GM21576 (cell line): ENCODE measurements at regions not wholly inside any gene's neighbourhood (a gene's known extent, or its start where the extent isn't known, plus 50 kb on each side); places are given as distances from the start of the nearest gene placed in this dataset.

ENCODE experiments used
- ATAC-seq: cut with Tn5 transposase; IDR thresholded peaks from one replicate; pipeline ENCODE4 v1.9.1; 2021; ENCODE audit warnings: mild to moderate bottlenecking, moderate library complexity; ENCODE audit not compliant: unreplicated experiment

DNA sequence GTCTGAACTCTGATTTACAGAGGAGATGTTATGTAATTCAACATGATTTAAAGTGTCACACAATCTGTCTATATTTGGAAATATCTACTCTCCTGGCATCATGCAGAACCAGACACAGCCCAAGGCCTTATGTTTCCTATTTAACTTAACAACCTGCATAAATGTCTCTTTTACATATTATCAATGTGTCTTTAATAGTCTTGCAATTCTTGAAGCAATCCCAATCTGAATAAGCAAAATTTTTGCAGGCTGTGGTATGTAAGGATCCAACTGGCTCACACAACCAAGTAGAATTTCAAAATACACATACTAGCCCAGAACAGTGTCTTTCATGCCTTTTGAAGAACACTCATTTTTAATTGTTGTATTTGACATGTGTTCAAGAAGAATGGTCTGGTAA lies 443.2 kb downstream of the MAFB start:
- ATAC-seq, result no peak

DNA sequence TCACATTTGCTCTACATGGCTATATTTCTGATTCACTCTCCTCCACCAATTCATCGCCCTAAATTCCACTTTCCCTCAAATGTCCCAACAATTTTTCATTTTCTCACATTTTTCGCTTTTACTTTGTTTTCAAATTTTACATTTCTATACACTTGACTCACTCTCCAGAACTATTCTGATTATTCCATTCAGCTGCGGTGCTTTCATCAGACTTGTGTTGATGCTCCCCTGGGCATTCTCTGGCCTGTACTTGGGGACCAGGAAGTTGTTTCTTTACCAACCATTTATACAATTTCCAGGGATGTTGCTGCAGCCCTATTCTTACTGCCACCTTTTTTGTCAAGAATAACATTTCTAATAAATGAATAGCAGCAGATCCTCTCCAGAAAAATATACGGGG lies 444.8 kb downstream of the MAFB start:
- ATAC-seq, result no peak

DNA sequence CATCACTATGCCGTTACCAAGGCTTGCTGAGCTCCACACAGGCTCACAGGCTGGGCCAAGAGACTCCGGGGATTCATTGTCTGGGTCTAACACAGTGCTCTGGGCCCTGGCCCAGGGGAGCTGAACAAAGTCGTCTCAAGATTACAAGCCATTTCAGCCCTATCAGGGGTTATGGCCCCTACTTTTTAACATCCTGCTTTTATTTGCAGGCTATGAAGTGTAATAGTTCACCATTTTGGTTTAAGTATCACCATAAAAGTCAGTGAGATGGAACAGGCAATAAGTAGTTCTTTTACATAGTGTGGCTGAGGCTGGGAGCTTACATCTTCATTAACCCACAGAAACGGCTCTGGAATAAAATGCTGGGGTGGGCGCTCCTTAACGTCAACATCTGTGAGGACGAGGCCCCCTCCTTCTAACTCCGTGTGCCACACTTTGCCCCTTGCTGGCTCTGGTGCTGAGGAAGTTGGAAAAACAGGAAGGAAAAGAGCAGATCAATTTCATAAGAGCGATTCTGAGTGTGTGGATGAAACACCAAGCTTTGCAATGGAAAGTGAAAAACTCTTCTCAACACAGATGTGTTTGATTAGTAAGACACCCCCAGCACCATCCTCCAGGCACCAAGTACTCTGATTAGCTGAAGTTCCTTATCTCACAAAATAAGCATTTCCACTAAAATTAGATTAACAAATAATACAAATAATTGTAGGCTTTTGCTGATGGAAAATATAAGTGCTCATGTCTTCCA lies 447.3 kb downstream of the MAFB start:
- ATAC-seq, result no peak

DNA sequence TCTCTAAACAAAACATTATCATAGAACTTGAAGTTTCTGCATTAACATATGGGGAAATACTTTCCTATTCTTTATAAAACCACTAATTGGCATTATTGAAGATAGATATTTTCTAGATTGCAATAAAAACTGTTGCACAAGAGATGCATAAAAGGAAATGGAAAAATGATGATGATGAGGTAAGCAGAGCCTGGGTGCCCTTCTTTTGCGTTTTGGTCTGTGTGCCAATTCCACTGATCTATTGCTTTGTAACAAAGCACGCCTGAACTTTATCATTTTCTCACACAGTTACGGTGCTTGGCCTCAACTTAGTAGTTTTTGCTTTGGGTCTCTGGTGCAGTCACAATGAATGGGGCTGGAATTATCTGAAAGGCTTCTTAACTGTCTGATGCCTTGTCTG lies 450.5 kb downstream of the MAFB start:
- no peak for ATAC-seq

DNA sequence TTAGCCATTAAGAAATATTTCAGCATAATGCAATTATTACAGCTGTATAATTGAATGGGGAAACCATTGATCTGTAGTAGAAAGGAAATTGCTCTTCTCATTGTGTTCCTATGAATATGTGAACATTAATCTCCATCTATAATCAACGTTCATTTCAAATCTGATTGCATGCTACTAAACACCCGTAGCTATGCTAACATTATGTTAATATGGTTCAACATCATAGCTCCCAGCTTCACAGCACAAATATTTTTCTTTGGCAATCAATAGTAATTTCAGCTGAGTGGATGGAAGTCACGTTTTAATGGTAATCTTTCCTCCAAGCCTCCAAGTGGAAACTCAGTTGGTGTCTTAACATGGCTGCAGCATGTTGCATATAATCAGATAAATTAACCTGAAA lies 454.4 kb downstream of the MAFB start:
- no peak for ATAC-seq

DNA sequence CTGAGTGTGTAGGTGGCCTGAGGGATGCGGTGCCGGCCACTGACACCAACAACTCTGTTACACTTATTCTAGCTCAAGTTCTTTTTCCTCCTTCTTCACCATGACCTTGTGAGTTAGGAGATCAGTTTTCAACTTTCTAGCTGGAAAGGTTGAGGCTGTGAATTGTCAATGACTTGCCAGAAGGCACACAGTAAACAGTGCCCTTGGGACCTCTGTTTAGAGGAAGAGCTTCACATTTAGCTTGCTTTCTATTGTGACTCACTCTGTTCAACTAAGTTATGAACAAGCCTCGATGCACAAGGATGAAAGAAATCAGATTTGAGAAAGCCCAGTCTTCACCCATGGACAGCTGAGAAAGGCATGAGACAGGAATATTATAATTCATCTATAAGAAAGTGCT lies 455.6 kb downstream of the MAFB start:
- no peak for ATAC-seq

DNA sequence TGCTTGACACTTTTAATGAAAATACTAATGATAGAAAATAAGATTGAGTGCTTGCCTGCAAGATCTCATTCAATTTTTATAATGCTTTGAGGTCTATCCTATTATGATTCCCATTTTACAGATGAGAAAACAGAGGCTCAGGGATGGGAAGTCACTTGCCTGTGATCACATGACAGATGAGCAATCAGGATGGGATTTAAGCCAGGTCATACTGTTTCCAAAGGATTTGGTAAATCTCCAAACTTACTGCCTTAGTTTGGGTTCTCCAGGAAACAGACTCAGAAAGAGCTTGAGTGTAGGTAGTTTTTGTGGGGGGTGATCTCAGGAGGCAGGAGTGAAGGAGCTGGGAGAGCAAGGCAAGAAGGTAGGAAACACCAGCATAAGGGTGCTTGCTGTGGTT lies 456.3 kb downstream of the MAFB start:
- no peak for ATAC-seq

DNA sequence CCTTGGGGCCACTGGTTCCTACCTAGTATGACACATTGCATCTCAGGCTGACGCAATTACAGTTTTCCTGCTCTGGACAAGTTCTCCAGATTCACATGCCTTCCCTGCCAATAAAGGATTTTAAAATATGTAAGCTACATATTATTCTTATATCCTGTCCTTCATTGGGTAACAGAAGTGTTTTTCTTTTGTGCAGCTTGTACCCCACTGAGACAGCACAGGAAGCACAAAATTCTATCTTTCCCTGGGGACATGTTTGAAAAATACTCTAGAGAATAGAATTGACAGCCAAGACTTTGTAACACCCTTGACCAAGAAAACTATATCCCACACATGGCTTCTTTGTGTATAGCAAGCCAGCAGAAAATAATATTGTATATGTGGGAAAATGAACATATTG lies 456.8 kb downstream of the MAFB start:
- ATAC-seq, result no peak

DNA sequence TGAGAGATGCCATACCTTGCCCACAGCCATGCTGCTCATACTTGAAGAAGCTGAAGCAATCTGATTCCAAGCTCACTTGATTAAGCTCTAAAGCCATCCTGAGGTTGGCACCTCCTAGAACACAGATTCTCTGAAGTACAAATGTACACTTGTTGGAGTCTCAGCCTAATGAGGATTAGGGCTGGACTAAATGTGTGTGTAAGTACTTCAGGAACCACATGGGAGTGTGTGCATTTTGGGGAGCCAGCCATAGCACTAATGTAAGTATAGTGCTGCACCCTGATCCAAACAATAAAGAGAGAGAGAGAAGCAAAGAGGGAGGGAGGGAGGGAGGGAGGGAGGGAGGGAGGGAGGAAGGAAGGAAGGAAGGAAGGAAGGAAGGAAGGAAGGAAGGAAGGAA lies 458.6 kb downstream of the MAFB start:
- ATAC-seq, result no peak

DNA sequence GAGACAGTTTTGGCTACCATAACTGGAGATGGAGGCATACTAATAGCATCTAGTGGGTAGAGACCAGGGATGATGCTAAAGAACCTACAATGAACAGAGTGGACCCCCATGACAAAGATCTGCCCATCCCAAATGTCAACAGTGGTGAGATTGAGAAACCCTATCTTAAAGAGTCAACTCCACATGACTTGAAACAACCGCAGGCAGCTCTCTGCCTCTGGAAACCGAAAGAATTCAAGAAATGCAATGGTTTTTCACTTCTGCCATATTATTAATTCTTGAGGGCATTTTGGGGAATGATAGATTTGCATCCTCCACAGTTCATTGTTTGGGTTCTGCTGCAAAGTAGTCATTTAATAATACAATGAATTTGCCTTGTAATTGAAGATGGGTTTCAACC lies 463.4 kb downstream of the MAFB start:
- no peak for ATAC-seq

DNA sequence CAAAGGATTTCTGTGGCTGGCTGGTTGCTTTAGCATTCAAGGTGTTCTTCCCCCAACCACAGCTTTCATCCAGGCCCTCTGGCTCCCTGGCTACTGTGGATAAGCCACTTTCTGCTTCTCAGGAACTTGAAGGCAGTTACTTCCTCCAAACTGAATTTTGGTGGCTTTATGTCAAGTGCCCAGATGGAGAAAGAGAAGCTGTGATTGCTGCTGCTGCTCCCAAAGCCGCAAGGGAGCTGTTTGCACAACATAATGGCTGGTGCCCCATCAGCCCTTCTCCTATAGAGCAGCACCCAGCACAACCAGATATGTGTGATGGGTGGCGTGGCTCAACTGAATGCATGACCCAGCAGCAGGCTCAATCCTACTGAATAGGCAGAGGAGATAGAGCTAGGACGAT lies 465.2 kb downstream of the MAFB start:
- ATAC-seq, result no peak

DNA sequence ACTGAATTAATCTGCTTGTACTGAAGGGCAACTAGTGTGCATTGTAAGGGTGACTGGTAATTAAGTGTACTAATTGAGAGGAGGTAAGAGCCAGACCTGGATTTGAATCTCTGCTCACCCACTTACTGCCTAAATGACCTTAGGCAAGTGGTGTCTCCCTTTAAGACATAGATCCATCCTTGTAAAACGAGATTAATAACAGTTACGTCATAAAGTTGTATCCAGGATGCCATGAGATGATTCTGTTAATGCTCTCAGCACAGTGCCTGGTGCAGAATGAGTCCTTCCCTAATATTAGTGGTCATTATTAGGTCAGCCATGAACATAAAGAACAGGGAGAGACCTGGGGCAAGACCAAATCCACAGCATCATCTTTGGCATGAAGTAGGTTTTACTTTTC lies 470.1 kb downstream of the MAFB start:
- ATAC-seq, result no peak

DNA sequence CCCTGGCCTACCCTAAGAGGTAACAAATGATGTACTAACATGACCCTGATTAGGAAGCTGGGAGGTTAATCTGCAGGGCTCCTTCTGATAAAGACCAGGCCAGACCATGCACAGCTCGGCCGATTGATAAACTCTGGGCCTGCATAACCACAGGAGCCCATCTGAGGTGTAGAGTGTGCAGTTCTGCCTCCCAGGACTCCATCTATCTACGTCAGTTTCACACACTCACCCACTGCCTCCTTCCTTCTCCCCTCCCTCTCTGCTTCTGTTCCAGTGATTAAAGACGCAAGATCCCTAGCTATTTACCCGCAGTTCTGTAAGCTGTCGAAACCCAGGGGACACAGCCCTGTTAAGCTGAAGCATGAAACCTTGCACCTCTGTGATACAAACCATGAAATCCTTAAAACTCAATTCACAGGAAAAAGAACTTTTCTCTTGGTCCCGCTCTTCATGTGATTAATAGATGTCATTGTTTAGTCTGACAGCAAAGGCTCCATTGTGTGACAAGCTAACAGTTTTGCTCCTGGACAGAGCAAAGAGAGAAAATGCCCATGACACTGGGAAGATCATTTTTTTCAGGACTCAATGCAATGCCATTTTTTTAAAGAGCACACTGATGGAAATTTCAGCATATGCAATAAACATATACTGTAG lies 470.6 kb downstream of the MAFB start:
- ATAC-seq, result no peak

DNA sequence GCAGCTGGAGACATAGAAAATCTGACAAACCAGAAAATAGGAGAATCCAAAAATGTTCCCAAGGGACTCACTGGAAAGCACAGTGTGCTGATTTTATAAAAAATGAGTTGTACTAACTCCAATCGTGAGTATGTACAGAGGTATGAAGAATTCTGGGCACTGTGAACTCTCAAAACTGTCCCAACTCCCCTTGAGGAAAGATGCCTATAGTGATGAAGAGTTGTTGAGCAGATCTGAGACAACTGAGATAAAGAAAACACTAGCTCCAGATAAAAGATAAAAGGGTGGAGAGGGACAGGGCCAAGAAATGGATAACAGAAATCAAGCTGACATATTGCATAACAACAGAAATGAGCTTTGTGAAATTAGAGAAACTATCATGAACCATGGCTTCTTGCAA lies 481.4 kb downstream of the MAFB start:
- no peak for ATAC-seq

DNA sequence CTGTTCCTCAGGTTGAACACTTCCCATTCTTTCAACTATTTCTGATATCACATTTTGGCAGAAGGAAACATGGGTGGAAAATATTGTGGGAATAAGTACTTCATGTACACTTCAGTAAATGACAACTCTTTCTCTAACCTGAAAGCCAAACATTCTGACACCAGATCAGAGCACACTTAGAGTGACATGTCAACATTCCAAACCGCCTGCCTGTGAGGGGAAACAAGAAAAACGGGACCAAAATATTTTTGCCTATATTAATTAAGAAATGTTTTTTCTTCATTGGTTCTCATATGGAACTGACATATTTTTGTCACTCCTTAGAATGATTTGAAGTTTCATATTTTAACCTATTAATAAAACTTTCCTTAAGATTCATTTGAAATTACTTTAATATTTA lies 483.1 kb downstream of the MAFB start:
- ATAC-seq, result no peak

DNA sequence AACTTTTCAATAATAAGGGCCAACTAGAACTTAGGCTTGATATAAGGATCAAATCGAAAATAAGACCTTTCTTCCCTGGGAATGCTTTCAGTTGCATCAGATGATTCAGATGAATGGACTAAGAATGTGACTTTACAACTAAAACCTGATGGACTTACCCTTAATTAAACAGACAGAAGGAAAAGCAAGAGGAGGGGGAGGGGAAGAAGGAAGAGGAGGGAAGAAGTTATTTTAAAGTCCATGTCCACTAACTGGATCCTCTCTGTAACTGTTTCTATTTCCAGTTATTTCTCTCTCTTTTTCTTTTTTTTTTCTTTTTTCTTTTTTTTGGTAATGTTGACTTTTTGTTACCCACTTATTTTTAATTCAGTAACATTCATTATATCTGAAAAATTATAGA lies 486.0 kb downstream of the MAFB start:
- ATAC-seq, result no peak

DNA sequence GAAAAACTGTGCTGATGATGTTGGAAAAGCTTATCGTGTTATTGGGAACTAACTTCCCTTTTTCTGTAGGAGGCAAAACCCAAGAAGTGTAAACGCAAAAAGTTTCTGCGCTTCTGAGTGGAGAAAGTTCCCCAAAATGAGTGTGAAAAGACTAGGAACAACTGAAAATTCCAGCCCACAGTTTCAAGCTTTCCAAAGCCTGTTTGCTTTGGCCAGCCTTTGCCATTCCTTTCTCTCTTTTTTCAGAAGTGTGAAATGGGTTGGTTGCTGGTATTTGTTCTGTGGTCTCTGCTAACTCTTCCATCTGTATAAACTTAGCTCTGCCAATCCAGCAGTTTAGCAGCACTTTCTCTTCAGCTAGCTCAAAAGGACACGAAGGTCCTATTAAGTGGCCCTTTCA lies 491.3 kb downstream of the MAFB start:
- no peak for ATAC-seq

DNA sequence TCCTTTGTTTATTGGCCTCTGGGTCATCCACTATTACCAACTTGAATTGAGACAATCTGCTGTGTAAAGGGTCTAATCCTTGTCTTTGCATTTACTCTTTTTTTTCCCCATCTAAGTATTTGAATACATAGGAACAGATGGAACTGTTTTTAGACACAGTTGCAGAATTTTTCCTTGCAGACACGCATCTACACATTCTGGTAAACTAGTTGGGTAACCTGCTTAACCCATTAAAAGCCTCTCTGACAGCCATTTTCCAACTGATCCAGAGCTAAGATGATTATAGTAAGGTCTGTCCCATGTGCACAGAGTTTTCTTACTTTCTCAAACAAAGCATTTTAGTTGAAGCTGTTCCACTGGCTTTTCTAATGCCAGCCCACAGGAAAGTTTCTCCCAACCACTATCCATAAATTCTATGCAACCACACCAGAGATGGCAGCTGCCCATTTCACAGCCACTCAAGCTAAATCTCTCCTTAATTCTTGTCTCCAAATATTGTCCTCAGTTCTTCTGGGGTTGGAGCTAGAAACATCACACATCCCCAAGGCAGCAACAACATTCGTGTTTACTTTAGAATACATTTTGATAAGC lies 492.1 kb downstream of the MAFB start:
- no peak for ATAC-seq

DNA sequence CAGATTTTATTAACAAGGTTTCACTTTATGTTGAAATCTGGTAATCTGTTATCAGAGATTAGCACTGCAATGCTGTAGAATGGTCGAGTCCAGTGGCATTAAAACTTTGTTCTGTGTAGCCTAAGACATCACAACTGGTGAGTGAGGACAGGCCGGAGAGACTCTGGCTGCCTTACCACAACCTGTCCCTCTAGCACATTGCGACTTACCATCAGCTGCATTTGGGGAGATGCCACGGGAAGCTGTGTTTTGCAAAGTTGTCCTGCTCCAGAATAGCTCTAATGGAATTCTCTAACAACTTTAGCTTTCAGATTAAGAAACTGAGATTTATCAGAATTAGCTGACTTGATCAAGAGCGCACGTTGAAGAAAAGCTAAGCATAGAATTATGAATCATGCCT lies 493.3 kb downstream of the MAFB start:
- no peak for ATAC-seq

DNA sequence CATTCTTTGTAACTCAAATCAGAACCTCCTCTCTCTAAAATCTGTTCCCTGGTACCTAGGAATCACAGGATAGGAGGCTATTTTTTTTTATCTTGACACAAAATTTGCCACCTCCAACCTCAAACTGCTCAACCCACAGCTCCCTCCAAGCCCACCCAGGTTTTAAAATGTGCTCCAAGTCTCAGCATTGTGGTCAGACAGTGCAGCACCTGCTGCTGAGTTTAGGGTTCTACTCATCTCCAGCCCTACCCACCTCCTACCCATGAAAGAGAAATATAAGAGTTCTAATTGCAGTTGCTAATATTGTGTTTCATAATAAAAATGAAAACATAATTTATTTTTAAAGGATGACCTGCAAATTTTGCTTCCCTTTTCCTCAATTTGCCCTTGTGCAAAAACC lies 496.5 kb downstream of the MAFB start:
- ATAC-seq, result no peak

DNA sequence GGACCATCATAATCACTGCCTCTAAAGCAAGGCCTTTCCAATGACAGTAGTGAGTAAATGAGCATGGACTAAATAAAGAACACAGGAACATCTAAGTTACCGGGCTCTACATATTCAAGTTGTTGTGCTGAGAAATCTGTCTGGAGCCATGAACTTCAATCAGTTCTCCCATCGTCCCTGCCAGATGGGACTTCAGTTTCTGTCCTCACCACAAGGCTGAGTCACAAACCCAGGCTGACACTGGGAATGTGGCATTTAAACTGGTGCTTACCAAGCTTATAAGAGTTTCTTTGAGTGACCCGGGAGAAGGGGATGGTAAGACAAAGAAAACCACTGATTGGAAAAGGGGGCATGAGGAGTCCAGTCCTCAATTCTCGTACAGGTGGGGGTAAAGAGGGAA lies 497.0 kb downstream of the MAFB start:
- ATAC-seq, result no peak

DNA sequence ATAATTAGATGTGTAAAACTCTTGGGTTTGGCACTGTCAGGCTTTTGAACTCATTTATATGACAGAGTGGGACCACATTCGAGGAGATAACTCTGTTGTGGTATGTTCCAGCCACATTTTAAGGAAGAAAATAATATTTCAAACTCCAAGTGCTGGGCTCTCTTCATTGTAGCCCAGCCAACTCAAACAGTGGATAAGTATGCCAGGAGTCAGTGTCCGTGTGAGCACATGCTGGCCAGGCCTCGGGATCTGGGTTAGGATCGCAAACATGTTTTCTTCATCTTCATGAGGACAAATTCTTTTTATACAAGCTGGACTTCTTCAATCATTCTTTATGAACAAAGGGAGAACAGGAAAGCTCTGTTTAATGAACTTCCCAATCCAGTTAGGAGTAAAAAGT lies 497.5 kb downstream of the MAFB start:
- ATAC-seq, result no peak

DNA sequence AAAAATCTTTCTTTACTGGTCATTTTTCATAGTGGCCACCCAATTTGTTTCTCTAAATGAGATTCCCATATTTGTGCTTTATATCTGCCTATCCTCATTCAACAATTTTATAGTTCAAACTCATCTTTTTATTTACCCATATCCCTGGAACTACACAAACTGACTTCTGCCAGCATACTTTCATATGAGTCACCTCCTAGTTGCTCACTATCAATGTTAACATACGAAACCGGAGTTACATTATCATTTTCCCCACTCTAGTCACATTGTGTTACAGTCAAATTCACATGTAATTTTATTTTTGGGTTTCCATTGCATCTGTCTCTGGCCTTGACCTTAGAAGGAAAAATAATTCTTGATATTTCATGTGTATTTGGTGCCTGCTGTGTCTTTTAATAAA lies 499.4 kb downstream of the MAFB start:
- no peak for ATAC-seq
